Fibroblast of gingiva (primary cell): ENCODE measurements at regions not wholly inside any gene's neighbourhood (a gene's known extent, or its start where the extent isn't known, plus 50 kb on each side); places are given as distances from the start of the nearest gene placed in this dataset.

ENCODE experiments used
- DNase-seq: peaks from one replicate; pipeline ENCODE4 v3.0.0-alpha.2; 2011; ENCODE audit warnings: low read depth

DNA sequence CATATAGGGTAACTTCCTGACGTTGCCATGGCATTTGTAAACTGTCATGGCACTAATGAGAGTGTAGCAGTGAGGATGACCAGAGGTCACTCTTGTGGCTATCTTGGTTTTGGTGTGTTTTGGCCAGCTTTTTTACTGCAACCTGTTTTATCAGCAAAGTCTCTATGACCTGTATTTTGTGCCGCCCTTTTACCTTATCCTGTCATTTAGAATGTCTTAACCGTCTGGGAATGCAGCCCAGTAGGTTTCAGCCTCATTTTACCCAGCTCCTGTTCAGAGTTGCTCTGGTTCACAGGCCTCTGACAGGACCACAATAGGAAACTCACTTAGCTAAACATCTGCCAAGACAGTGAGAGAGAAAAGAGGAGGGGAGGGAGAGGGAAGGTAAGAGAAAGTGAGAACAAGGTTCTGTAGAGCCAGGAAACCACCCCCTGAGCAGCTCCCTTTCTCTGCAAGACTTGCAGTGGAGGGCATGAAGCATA lies 64.8 kb upstream of the PLEKHG3 start:
- DNase-seq: no peak

GRCh38 chr14:64640839-64641238 lies 63.4 kb upstream of the PLEKHG3 start:
- no peak for DNase-seq

GRCh38 chr14:64641760-64642159 lies 62.5 kb upstream of the PLEKHG3 start:
- DNase-seq: no peak

DNA sequence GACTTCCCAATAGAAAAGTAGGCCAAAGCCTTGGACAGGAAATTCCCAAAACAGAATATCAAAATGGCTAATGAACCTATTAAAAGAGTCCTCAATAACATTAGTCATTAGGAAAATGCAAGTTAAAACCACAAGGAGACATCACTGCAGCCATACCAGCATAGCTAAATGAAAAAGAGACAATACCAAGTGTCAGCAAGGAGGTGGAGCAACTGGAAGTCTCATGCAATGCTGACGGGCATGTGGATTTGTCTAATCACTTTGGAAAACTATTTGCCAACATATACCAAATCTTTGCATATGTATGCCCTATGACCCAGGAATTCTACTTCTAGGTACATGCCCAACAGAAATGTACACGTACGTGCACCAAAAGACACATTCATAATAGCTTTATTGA lies 60.5 kb upstream of the PLEKHG3 start:
- no peak for DNase-seq

- no peak for DNase-seq
These were observed 59.6 kb upstream of the PLEKHG3 start for GRCh38 chr14:64644629-64645028.

DNA sequence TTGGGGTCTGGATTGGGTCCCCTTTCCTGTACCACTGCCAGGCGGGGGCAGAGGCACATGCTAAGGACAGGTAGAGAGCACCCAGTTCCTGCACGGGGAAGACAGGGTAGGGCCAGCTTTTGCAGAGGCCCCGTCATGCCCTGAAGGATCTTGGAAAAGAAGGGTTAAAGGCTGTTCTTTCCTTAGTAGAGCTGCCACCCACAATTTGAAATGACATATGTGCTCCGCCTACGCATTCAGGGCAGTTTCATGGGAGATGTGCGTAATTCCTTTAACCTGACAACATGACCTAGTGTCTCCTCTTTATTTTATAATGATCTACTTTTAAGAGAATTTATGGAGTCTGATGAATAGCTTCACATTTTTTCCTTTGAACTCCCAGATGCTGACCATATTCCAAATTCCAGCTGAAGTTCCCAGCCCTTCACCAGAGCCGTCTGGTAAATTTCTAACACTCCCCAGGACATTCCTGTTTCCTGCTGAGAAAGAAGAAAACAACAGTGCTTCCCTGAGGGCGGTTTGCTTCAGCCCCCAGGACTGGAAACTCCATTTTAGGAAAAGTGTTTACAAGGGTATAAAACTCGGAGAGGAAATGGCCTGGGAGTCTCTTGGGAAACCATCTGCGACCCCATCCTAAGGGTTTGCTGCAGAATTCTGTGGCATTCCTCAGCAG lies 58.9 kb upstream of the PLEKHG3 start:
- DNase-seq: peak; percentile 67

- peak; percentile 68 for DNase-seq
These were observed 58.1 kb upstream of the PLEKHG3 start for GRCh38 chr14:64646103-64646502.

GRCh38 chr14:64649383-64649998 lies 54.7 kb upstream of the PLEKHG3 start:
- peak; percentile 45 for DNase-seq

DNA sequence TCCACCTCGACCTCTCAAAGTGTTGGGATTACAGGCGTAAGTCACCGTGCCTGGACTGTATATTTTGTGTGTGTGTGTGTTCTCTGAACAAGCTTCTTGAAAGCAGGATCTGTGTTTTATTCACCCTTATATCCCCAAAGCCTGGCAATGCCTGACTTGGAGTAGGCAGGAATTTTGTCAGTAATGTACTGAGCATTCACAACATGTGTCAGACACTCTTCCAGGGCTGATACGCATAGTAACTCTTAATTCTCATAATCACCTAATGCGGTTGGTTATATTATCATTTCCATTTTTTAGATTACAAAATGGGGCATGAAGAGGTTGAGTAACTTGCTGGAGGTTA lies 50.4 kb upstream of the PLEKHG3 start:
- no peak for DNase-seq

- peak; percentile 63 for DNase-seq
These were observed 49.9 kb upstream of the PLEKHG3 start for GRCh38 chr14:64654246-64654900.
